GM10266 (cell line): ENCODE measurements at regions not wholly inside any gene's neighbourhood (a gene's known extent, or its start where the extent isn't known, plus 50 kb on each side); places are given as distances from the start of the nearest gene placed in this dataset.

Experiments used
- DNase-seq: peaks from one replicate; pipeline ENCODE4 v3.0.0; 2012; ENCODE audit errors: extremely low spot score
- CTCF ChIP-seq: IDR thresholded peaks from 2 replicates; pipeline ENCODE4 v1.5.1; 2012; ENCODE audit warnings: mild to moderate bottlenecking, low read depth; ENCODE audit not compliant: control insufficient read depth, insufficient read depth; ENCODE audit errors: missing control alignments

GRCh38 chr5:39946356-39947045 is 521.7 kb upstream of the DAB2 start:
- no peak for DNase-seq

GRCh38 chr5:39945870-39946269 is 521.1 kb upstream of the DAB2 start:
- no peak for TF ChIP-seq CTCF
- no peak for DNase-seq

More at GRCh38 chr5:39946356-39947045, 521.7 kb upstream of the DAB2 start:
- TF ChIP-seq CTCF, result no peak

- TF ChIP-seq CTCF, result no peak
- DNase-seq, result no peak
Measured at GRCh38 chr5:39943811-39944210, 519.0 kb upstream of the DAB2 start.

GRCh38 chr5:39942606-39943005 is 517.8 kb upstream of the DAB2 start:
- DNase-seq, result no peak
- no peak for TF ChIP-seq CTCF

- no peak for DNase-seq
Measured at GRCh38 chr5:39941416-39941815, 516.6 kb upstream of the DAB2 start.

GRCh38 chr5:39934830-39935229 is 510.1 kb upstream of the DAB2 start:
- DNase-seq, result no peak
- no peak for TF ChIP-seq CTCF

More at GRCh38 chr5:39941416-39941815, 516.6 kb upstream of the DAB2 start:
- TF ChIP-seq CTCF, result no peak

- no peak for DNase-seq
- no peak for TF ChIP-seq CTCF
Measured at GRCh38 chr5:39933061-39933460, 508.3 kb upstream of the DAB2 start.
